ENCODE measurements at regions not wholly inside any gene's neighbourhood (a gene's known extent, or its start where the extent isn't known, plus 50 kb on each side); places are given as distances from the start of the nearest gene placed in this dataset.

DNA sequence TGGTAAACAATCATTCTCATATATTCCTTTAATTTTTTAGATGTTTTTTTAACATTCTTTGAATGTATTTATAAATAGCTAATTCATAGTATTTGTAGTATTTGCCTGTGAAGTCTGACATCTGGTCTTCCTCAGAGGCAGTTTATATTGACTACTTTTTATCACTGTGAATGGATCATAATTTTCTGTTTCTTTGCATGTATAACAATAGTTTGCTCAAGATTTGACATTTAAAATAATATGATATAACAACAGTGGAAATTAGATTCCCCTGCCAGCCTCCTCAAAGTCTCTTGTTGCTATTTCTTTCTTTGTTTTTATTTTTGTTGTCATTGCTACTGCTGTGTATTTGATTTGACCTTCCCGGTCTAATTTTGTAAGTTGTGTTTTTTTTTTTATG is 297.0 kb upstream of the PCDH20 start:
- no peaks in the 10 kb centered on the region for H3K36me3 Mint-ChIP-seq (ENCODE audit: low read depth)
- H3K9me3 ChIP-seq (ENCODE audit: control insufficient read depth in 1 of 2, insufficient read depth in 1 of 2, low read length in 2 of 2), result peaks cover 0 to 4% of the 10 kb centered on the region in 2 experiments
- no peak overlapping the region for H3K4me3 Mint-ChIP-seq
- no peaks in the 10 kb centered on the region for H3K4me1 ChIP-seq (ENCODE audit: insufficient read depth, low read length)
- H3K27ac ChIP-seq (ENCODE audit: low read depth in 1 of 2, low read length in 2 of 2), result no peak overlapping the region
- no peak overlapping the region for H3K4me3 ChIP-seq (ENCODE audit: low read length)
- POLR2A ChIA-PET, result no interaction called here
- TF ChIP-seq, protein P1, sequence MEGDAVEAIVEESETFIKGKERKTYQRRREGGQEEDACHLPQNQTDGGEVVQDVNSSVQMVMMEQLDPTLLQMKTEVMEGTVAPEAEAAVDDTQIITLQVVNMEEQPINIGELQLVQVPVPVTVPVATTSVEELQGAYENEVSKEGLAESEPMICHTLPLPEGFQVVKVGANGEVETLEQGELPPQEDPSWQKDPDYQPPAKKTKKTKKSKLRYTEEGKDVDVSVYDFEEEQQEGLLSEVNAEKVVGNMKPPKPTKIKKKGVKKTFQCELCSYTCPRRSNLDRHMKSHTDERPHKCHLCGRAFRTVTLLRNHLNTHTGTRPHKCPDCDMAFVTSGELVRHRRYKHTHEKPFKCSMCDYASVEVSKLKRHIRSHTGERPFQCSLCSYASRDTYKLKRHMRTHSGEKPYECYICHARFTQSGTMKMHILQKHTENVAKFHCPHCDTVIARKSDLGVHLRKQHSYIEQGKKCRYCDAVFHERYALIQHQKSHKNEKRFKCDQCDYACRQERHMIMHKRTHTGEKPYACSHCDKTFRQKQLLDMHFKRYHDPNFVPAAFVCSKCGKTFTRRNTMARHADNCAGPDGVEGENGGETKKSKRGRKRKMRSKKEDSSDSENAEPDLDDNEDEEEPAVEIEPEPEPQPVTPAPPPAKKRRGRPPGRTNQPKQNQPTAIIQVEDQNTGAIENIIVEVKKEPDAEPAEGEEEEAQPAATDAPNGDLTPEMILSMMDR (IDR thresholded peaks at IDR 0.05), result no peak
- H3K27me3 Mint-ChIP-seq, result no peaks in the 10 kb centered on the region
- H3K36me3 ChIP-seq (ENCODE audit: insufficient read depth, low read length), result no peaks in the 10 kb centered on the region
- ATAC-seq (ENCODE audit: poor library complexity) (no peak), DNase-seq (no peak)
- H3K9me3 Mint-ChIP-seq, result peaks cover 10% of the 10 kb centered on the region
- H3K4me1 Mint-ChIP-seq (ENCODE audit: low read depth), result no peaks in the 10 kb centered on the region
- CTCF ChIA-PET, result interaction anchor here (0.9 kb wide), 1 partner anchor 111 kb away, joined by 3 read pairs; no protein-coding TSS in a partner anchor
- H3K27ac Mint-ChIP-seq, result no peak overlapping the region
- no peaks in the 10 kb centered on the region for H3K27me3 ChIP-seq (ENCODE audit: control insufficient read depth in 1 of 2, insufficient read depth in 2 of 2, low read length in 2 of 2)
- intact Hi-C loops (cut with DNase I, micrococcal nuclease), result no loop called here

DNA sequence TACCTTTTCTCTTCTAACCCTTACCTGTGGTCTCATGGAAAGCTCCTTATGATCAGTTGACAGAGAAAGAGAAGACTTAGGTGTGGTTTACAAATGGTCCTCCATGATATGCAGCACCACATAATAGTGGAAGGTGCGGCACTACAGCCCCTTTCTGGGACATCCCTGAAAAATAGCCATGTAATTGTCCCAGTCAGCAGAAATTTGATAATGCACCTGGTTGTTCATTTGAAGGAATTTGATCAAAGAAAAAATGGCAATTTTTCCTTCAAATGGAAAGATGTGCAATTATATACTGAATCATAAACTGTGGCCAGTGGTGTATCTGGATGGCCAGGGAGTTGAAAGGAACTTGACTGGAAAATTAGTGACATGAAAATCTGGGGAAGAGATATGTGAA is 293.6 kb upstream of the PCDH20 start:
- Histone ChIP-seq H3K27ac (ENCODE audit: low read depth in 1 of 2, low read length in 2 of 2) (no peak overlapping the region), H3K4me3 (ENCODE audit: low read length) (no peak overlapping the region), H3K9me3 (ENCODE audit: control insufficient read depth in 1 of 2, insufficient read depth in 1 of 2, low read length in 2 of 2) (peaks cover 0 to 4% of the 10 kb centered on the region in 2 experiments), H3K36me3 (ENCODE audit: insufficient read depth, low read length) (no peaks in the 10 kb centered on the region), H3K27me3 (ENCODE audit: control insufficient read depth in 1 of 2, insufficient read depth in 2 of 2, low read length in 2 of 2) (no peaks in the 10 kb centered on the region), H3K4me1 (ENCODE audit: insufficient read depth, low read length) (no peaks in the 10 kb centered on the region)
- Mint-ChIP-seq H3K9me3 (peaks cover 13% of the 10 kb centered on the region), H3K27me3 (no peaks in the 10 kb centered on the region), H3K4me3 (no peak overlapping the region), H3K27ac (no peak overlapping the region), H3K4me1 (ENCODE audit: low read depth) (no peaks in the 10 kb centered on the region), H3K36me3 (ENCODE audit: low read depth) (no peaks in the 10 kb centered on the region)
- no peak for DNase-seq
- intact Hi-C loops (cut with DNase I, micrococcal nuclease), result no loop called here
- no peak for ATAC-seq (ENCODE audit: poor library complexity)
- ChIA-PET POLR2A (no interaction called here), CTCF (no interaction called here)
- TF ChIP-seq, protein P1 (IDR thresholded peaks at IDR 0.05), result no peak

DNA sequence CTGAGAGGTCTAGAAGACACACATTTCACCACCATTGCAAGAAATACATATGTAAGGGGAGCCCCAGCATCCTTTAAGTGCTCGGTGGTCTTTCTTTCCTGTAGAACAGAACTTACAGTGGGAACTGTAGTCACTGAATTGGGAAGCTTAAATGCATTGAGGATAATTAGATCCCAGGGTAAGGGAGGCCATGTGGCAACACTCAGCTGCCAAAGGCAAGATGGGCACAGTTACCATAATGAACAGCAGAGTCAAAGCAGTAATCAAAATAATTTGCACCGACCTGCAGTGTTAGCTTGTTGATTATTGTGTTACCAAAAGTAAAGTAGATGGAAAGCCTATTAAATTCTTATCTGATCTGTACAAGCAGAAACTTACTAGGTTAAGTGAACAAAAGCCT is 291.2 kb upstream of the PCDH20 start:
- Histone ChIP-seq H3K27me3 (ENCODE audit: control insufficient read depth in 1 of 2, insufficient read depth in 2 of 2, low read length in 2 of 2) (no peaks in the 10 kb centered on the region), H3K36me3 (ENCODE audit: insufficient read depth, low read length) (no peaks in the 10 kb centered on the region), H3K4me3 (ENCODE audit: low read length) (no peak overlapping the region), H3K4me1 (ENCODE audit: insufficient read depth, low read length) (no peaks in the 10 kb centered on the region), H3K9me3 (ENCODE audit: control insufficient read depth in 1 of 2, insufficient read depth in 1 of 2, low read length in 2 of 2) (peaks cover 0 to 4% of the 10 kb centered on the region in 2 experiments), H3K27ac (ENCODE audit: low read depth in 1 of 2, low read length in 2 of 2) (no peak overlapping the region)
- CTCF ChIA-PET, result no interaction called here
- intact Hi-C loops (cut with DNase I, micrococcal nuclease), result no loop called here
- ATAC-seq (ENCODE audit: poor library complexity), result no peak
- no peaks in the 10 kb centered on the region for H3K4me1 Mint-ChIP-seq (ENCODE audit: low read depth)
- H3K27ac Mint-ChIP-seq, result no peak overlapping the region
- no peaks in the 10 kb centered on the region for H3K27me3 Mint-ChIP-seq
- POLR2A ChIA-PET, result no interaction called here
- H3K36me3 Mint-ChIP-seq (ENCODE audit: low read depth), result no peaks in the 10 kb centered on the region
- H3K9me3 Mint-ChIP-seq, result peaks cover 17% of the 10 kb centered on the region
- TF ChIP-seq, protein P1 (IDR thresholded peaks at IDR 0.05), result no peak
- no peak for DNase-seq
- H3K4me3 Mint-ChIP-seq, result no peak overlapping the region
